Activated naive CD8-positive, alpha-beta T cell treated with anti-CD3 and anti-CD28 coated beads, Interleukin-2, amount 50 U/mL, for 24 hours (primary cell): ENCODE measurements at regions not wholly inside any gene's neighbourhood (a gene's known extent, or its start where the extent isn't known, plus 50 kb on each side); places are given as distances from the start of the nearest gene placed in this dataset.

Source experiments
- ATAC-seq: fragments of 150-1000 bp; cut with Tn5 transposase; one replicate; pipeline ENCODE4 v1.10.0; 2021
- DNase-seq: peaks from one replicate; pipeline ENCODE4 v3.0.0; 2021
- H3K27ac Mint-ChIP-seq: one replicate; pipeline ENCODE4 v1.8.0; 2021; ENCODE audit warnings: mild to moderate bottlenecking, mixed read lengths
- H3K27me3 Mint-ChIP-seq: one replicate; pipeline ENCODE4 v1.8.0; 2021; ENCODE audit warnings: mixed read lengths
- H3K36me3 Mint-ChIP-seq: one replicate; pipeline ENCODE4 v1.8.0; 2021; ENCODE audit warnings: low read depth, mixed read lengths
- H3K4me1 Mint-ChIP-seq: one replicate; pipeline ENCODE4 v1.8.0; 2021; ENCODE audit warnings: mixed read lengths
- H3K4me3 Mint-ChIP-seq: one replicate; pipeline ENCODE4 v1.8.0; 2021; ENCODE audit warnings: mild to moderate bottlenecking, moderate library complexity, mixed read lengths
- H3K9me3 Mint-ChIP-seq: one replicate; pipeline ENCODE4 v1.8.0; 2021; ENCODE audit warnings: mixed read lengths

GRCh38 chr5:6013506-6013905, 364.8 kb downstream of the MED10 start:
- peaks cover 3% of the 10 kb centered on the region for H3K27me3 Mint-ChIP-seq
- DNase-seq: no peak
- no peak overlapping the region for H3K4me3 Mint-ChIP-seq
- peaks cover 4% of the 10 kb centered on the region for H3K9me3 Mint-ChIP-seq
- ATAC-seq: no peak
- no peaks in the 10 kb centered on the region for H3K4me1 Mint-ChIP-seq
- H3K27ac Mint-ChIP-seq: no peak overlapping the region
- no peaks in the 10 kb centered on the region for H3K36me3 Mint-ChIP-seq

DNA sequence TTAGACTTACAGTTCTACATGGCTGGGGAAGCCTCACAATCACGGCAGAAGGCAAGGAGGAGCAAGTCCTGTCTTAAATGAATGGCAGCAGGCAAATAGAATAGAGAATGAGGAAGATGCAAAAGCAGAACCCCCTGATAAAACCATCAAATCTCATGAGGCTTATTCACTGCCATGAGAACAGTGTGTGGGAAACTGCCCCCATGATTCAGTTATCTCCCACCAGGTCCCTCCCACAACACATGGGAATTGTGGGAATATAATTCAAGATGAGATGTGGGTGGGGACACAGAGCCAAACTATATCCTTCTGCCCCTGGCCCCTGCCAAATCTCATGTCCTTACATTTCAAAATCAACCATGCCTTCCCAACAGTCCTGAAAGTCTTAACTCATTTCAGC, 367.1 kb downstream of the MED10 start:
- H3K4me1 Mint-ChIP-seq: no peaks in the 10 kb centered on the region
- ATAC-seq (no peak), DNase-seq (no peak)
- peaks cover 4% of the 10 kb centered on the region for H3K9me3 Mint-ChIP-seq
- no peak overlapping the region for H3K4me3 Mint-ChIP-seq
- no peak overlapping the region for H3K27ac Mint-ChIP-seq
- H3K36me3 Mint-ChIP-seq: no peaks in the 10 kb centered on the region
- H3K27me3 Mint-ChIP-seq: peaks cover 3% of the 10 kb centered on the region

- ATAC-seq: no peak
- Mint-ChIP-seq H3K36me3 (no peaks in the 10 kb centered on the region), H3K4me1 (no peaks in the 10 kb centered on the region), H3K9me3 (peaks cover 4% of the 10 kb centered on the region), H3K27me3 (peaks cover 3% of the 10 kb centered on the region), H3K27ac (no peak overlapping the region), H3K4me3 (no peak overlapping the region)
- no peak for DNase-seq
These were observed 371.5 kb downstream of the MED10 start for GRCh38 chr5:6006838-6007314.

DNA sequence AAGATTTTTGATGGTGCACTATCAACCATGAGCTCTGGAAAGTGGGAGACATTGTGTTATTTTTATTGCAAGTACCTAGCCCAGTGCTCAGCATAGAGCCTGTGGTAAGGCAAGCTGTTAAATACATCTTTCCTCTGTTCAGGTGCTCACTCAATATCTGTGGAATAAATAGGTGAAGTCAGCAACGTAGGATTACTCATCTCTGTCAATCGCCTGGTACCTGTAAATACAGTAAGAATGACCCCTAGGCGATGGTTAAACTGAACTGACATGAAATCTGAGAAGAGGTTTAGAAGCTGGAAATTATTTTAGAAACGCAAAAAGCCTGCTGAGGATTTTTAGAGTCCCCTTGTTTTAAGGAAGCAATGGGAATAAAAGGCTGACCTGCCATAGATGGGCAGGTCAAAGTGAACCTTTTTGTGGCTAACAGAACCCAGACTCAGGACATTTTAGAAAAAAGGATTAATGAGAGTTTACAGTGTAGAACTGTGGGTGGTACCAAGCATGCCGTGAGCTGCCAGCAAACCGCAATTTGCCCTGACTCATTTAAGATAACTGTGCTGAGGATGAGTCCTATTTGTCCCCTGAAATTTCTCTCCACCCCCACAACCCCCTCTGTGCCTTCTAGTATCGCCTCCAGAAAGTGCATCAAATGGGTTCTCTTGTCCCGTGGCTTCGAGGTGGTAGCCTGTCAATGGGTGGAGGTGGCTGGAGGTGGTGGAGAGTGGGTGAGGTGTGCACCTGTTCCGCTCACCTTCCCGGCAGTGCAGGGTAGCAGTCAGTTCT, 375.1 kb downstream of the MED10 start:
- no peaks in the 10 kb centered on the region for H3K36me3 Mint-ChIP-seq
- ATAC-seq: no peak
- H3K4me3 Mint-ChIP-seq: no peak overlapping the region
- no peak for DNase-seq
- no peak overlapping the region for H3K27ac Mint-ChIP-seq
- H3K4me1 Mint-ChIP-seq: no peaks in the 10 kb centered on the region
- no peaks in the 10 kb centered on the region for H3K9me3 Mint-ChIP-seq
- no peaks in the 10 kb centered on the region for H3K27me3 Mint-ChIP-seq

DNA sequence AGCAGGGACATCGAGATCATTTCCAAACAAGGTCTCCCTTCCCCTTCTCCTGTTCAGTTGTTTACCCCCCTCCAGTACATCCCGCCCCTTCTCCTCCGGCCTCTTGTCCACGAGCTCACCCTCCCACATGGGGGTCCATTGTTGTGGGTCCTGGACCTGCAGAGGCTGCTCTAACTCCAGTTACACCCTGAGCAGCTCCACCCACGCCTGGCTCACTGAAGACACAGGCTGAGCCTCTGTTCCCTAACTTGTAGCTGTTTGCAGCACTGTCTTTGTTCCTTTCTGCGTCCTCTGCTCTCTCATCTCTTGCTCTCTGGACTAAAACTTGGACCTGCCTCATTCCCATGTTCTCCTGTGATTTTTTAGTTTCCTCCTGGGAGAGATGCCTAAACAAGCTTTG, 377.5 kb downstream of the MED10 start:
- Mint-ChIP-seq H3K27me3 (no peaks in the 10 kb centered on the region), H3K4me3 (no peak overlapping the region), H3K36me3 (no peaks in the 10 kb centered on the region), H3K9me3 (peaks cover 10% of the 10 kb centered on the region), H3K4me1 (no peaks in the 10 kb centered on the region), H3K27ac (no peak overlapping the region)
- ATAC-seq: no peak
- no peak for DNase-seq

- Mint-ChIP-seq H3K36me3 (no peaks in the 10 kb centered on the region), H3K27ac (no peak overlapping the region), H3K4me1 (no peaks in the 10 kb centered on the region), H3K9me3 (peaks cover 38% of the 10 kb centered on the region), H3K27me3 (no peaks in the 10 kb centered on the region), H3K4me3 (no peak overlapping the region)
- DNase-seq (no peak), ATAC-seq (no peak)
These were observed 382.5 kb downstream of the MED10 start for GRCh38 chr5:5995819-5996218.

GRCh38 chr5:5986492-5987178, 391.7 kb downstream of the MED10 start:
- no peaks in the 10 kb centered on the region for H3K4me1 Mint-ChIP-seq

DNA sequence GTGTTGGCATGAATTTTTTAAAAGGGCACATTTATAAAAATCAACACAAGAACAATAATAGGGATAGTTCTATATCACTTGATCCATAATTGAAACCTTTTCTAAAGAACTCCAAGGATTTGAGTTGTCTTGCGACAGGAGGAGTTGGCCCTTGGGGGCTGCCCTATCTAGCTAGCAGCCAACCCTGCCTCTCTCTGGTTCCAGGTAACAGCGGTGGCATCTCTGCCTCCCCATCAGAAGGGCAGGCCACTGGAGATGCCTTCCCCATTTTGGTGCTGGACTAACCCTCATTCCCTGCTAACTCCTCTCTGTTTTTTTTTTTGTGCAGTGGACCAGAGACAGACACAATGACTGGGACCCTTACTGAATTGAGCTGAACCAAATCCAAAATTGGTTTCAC, 393.0 kb downstream of the MED10 start:
- ATAC-seq (no peak), DNase-seq (no peak)
- Mint-ChIP-seq H3K27ac (no peak overlapping the region), H3K4me1 (no peaks in the 10 kb centered on the region), H3K27me3 (no peaks in the 10 kb centered on the region), H3K9me3 (no peaks in the 10 kb centered on the region), H3K36me3 (no peaks in the 10 kb centered on the region), H3K4me3 (no peak overlapping the region)

More at GRCh38 chr5:5986492-5987178, 391.7 kb downstream of the MED10 start:
- Mint-ChIP-seq H3K9me3 (peaks cover 4% of the 10 kb centered on the region), H3K27ac (no peak overlapping the region), H3K27me3 (no peaks in the 10 kb centered on the region), H3K4me3 (no peak overlapping the region), H3K36me3 (no peaks in the 10 kb centered on the region)
- no peak for DNase-seq
- no peak for ATAC-seq

- ATAC-seq (no peak), DNase-seq (no peak)
- H3K27ac Mint-ChIP-seq: no peak overlapping the region
- no peaks in the 10 kb centered on the region for H3K27me3 Mint-ChIP-seq
- H3K4me3 Mint-ChIP-seq: no peak overlapping the region
- no peaks in the 10 kb centered on the region for H3K36me3 Mint-ChIP-seq
- no peaks in the 10 kb centered on the region for H3K9me3 Mint-ChIP-seq
- no peaks in the 10 kb centered on the region for H3K4me1 Mint-ChIP-seq
These were observed 394.9 kb downstream of the MED10 start for GRCh38 chr5:5983261-5983980.

DNA sequence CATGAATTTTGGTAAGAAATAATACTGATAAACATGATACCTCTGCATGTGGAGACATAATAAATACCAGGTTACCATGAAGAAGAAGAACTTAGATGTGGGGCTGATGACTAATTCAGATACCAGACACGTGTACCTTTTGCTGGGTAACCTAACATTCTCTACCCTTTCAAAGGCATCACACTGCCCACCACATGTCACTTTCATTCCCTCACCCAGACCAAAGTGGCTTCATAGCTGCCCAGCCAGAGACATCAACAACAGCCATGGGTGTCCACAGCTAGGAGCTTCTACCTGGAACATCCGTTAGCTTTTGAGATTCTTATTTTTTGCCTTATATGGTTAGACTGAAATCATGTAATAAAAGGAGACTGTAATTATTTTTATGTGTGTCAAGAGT, 396.8 kb downstream of the MED10 start:
- no peaks in the 10 kb centered on the region for H3K9me3 Mint-ChIP-seq
- no peaks in the 10 kb centered on the region for H3K36me3 Mint-ChIP-seq
- no peak for DNase-seq
- H3K4me3 Mint-ChIP-seq: no peak overlapping the region
- no peaks in the 10 kb centered on the region for H3K27me3 Mint-ChIP-seq
- no peaks in the 10 kb centered on the region for H3K4me1 Mint-ChIP-seq
- no peak overlapping the region for H3K27ac Mint-ChIP-seq
- ATAC-seq: no peak

GRCh38 chr5:5980538-5980895, 397.8 kb downstream of the MED10 start:
- no peaks in the 10 kb centered on the region for H3K36me3 Mint-ChIP-seq
- H3K27me3 Mint-ChIP-seq: no peaks in the 10 kb centered on the region
- no peak overlapping the region for H3K27ac Mint-ChIP-seq
- no peak for ATAC-seq
- DNase-seq: no peak
- no peaks in the 10 kb centered on the region for H3K9me3 Mint-ChIP-seq
- no peaks in the 10 kb centered on the region for H3K4me1 Mint-ChIP-seq
- no peak overlapping the region for H3K4me3 Mint-ChIP-seq

- ATAC-seq (no peak), DNase-seq (no peak)
- no peaks in the 10 kb centered on the region for H3K27me3 Mint-ChIP-seq
- no peaks in the 10 kb centered on the region for H3K4me1 Mint-ChIP-seq
- no peak overlapping the region for H3K27ac Mint-ChIP-seq
- H3K4me3 Mint-ChIP-seq: no peak overlapping the region
- no peaks in the 10 kb centered on the region for H3K9me3 Mint-ChIP-seq
- H3K36me3 Mint-ChIP-seq: no peaks in the 10 kb centered on the region
These were observed 398.4 kb downstream of the MED10 start for GRCh38 chr5:5979761-5980537.

GRCh38 chr5:5979377-5979760, 399.0 kb downstream of the MED10 start:
- no peak overlapping the region for H3K27ac Mint-ChIP-seq
- H3K36me3 Mint-ChIP-seq: no peaks in the 10 kb centered on the region
- DNase-seq: no peak
- H3K4me3 Mint-ChIP-seq: no peak overlapping the region
- no peak for ATAC-seq
- H3K9me3 Mint-ChIP-seq: no peaks in the 10 kb centered on the region
- no peaks in the 10 kb centered on the region for H3K27me3 Mint-ChIP-seq
- no peaks in the 10 kb centered on the region for H3K4me1 Mint-ChIP-seq

- no peaks in the 10 kb centered on the region for H3K4me1 Mint-ChIP-seq
- H3K4me3 Mint-ChIP-seq: no peak overlapping the region
- ATAC-seq (no peak), DNase-seq (no peak)
- no peak overlapping the region for H3K27ac Mint-ChIP-seq
- no peaks in the 10 kb centered on the region for H3K9me3 Mint-ChIP-seq
- H3K27me3 Mint-ChIP-seq: no peaks in the 10 kb centered on the region
- no peaks in the 10 kb centered on the region for H3K36me3 Mint-ChIP-seq
These were observed 399.6 kb downstream of the MED10 start for GRCh38 chr5:5978501-5979376.
